H1 (cell line): ENCODE measurements at regions not wholly inside any gene's neighbourhood (a gene's known extent, or its start where the extent isn't known, plus 50 kb on each side); places are given as distances from the start of the nearest gene placed in this dataset.

Experiments
- BCL11A ChIP-seq, 2 experiments: IDR thresholded peaks; one replicate each; pipeline ENCODE4 v1.6.1; 2011; ENCODE audit warnings: low read depth in 2 of 2, low read length in 2 of 2, mild to moderate bottlenecking in 2 of 2
- BRCA1 ChIP-seq: IDR thresholded peaks from 2 replicates; pipeline ENCODE4 v1.6.1; 2012; ENCODE audit warnings: low read depth, low read length, improper control_type of control experiment
- CEBPB ChIP-seq: IDR thresholded peaks from 2 replicates; pipeline ENCODE4 v1.6.1; 2012; ENCODE audit warnings: low read depth, low read length
- CHD7 ChIP-seq: fragments of 300-600 bp; sonication (generic); IDR thresholded peaks from 2 replicates; pipeline ENCODE4 v1.7.1; 2012; ENCODE audit warnings: low read length, moderate library complexity, mild to moderate bottlenecking, inconsistent platforms; ENCODE audit not compliant: insufficient replicate concordance
- CTCF ChIP-seq, 3 experiments: IDR thresholded peaks; 1 replicate in 2 of 3; 2 replicates in 1 of 3; pipeline versions ENCODE4 v1.5.1 to v1.6.1; 2011; ENCODE audit warnings: low read length in 3 of 3, mild to moderate bottlenecking in 3 of 3, inconsistent platforms in 2 of 3, low read depth in 1 of 3, moderate library complexity in 1 of 3; ENCODE audit not compliant: insufficient read depth in 1 of 3; ENCODE audit errors: control extremely low read depth in 1 of 3
- E2F6 ChIP-seq: IDR thresholded peaks from 2 replicates; pipeline ENCODE4 v1.6.1; 2012; ENCODE audit warnings: inconsistent platforms
- EP300 ChIP-seq, 2 experiments: IDR thresholded peaks; 1 replicate in 1 of 2; 2 replicates in 1 of 2; pipeline ENCODE4 v1.6.1; 2011 to 2012; ENCODE audit warnings: low read depth in 2 of 2, low read length in 2 of 2, mild to moderate bottlenecking in 2 of 2, borderline replicate concordance in 1 of 2, inconsistent platforms in 1 of 2, moderate library complexity in 1 of 2
- EZH2 ChIP-seq: fragments of 200-600 bp; sonication (generic); IDR thresholded peaks from 2 replicates; pipeline ENCODE4 v1.7.1; 2012; ENCODE audit warnings: low read depth, mild to moderate bottlenecking, moderate library complexity, low read length, inconsistent platforms; ENCODE audit not compliant: severe bottlenecking
- MAX ChIP-seq: IDR thresholded peaks from 2 replicates; pipeline ENCODE4 v1.6.1; 2012; ENCODE audit warnings: inconsistent platforms
- POLR2A ChIP-seq, 2 experiments: IDR thresholded peaks; 1 replicate in 1 of 2; 2 replicates in 1 of 2; pipeline ENCODE4 v1.6.1; 2011; ENCODE audit warnings: low read depth in 2 of 2, low read length in 2 of 2, mild to moderate bottlenecking in 2 of 2; ENCODE audit errors: control extremely low read depth in 1 of 2
- RAD21 ChIP-seq, 2 experiments: IDR thresholded peaks in 1 of 2; conservative IDR thresholded peaks in 1 of 2; 2 replicates each; pipeline ENCODE4 v1.6.1; 2011; ENCODE audit warnings: low read depth in 2 of 2, low read length in 2 of 2, improper control_type of control experiment in 1 of 2, inconsistent platforms in 1 of 2, mild to moderate bottlenecking in 1 of 2, moderate library complexity in 1 of 2
- TEAD4 ChIP-seq: IDR thresholded peaks from 2 replicates; pipeline ENCODE4 v1.6.1; 2012; ENCODE audit warnings: low read depth, low read length, inconsistent platforms, mixed read lengths
- USF2 ChIP-seq: IDR thresholded peaks from 2 replicates; pipeline ENCODE4 v1.6.1; 2011; ENCODE audit warnings: low read length, improper control_type of control experiment
- YY1 ChIP-seq: IDR thresholded peaks from 2 replicates; pipeline ENCODE4 v1.6.1; 2011; ENCODE audit warnings: low read depth, mild to moderate bottlenecking, low read length

GRCh38 chr15:31470756-31471155 is 144.1 kb downstream of the KLF13 start:
- TF ChIP-seq MAX (no peak), BRCA1 (no peak), CHD7 (no peak), CTCF (IDR thresholded peaks at IDR 0.05; ENCODE audit: control extremely low read depth in 1 of 3, insufficient read depth in 1 of 3, low read depth in 1 of 3, low read length in 3 of 3) (no peak), YY1 (no peak), EP300 (IDR thresholded peaks at IDR 0.05; ENCODE audit: borderline replicate concordance in 1 of 2, low read depth in 2 of 2, low read length in 2 of 2) (no peak), BCL11A (IDR thresholded peaks at IDR 0.05; ENCODE audit: low read depth in 2 of 2, low read length in 2 of 2) (no peak), USF2 (no peak), EZH2 (no peak), CEBPB (no peak), E2F6 (no peak), RAD21 (IDR thresholded peaks at IDR 0.05 in 1 of 2, conservative IDR thresholded peaks at IDR 0.05 in 1 of 2; ENCODE audit: low read depth in 2 of 2, low read length in 2 of 2) (no peak), TEAD4 (no peak), POLR2A (IDR thresholded peaks at IDR 0.05; ENCODE audit: control extremely low read depth in 1 of 2, low read depth in 2 of 2, low read length in 2 of 2) (no peak)
